ENCODE measurements at regions not wholly inside any gene's neighbourhood (a gene's known extent, or its start where the extent isn't known, plus 50 kb on each side); places are given as distances from the start of the nearest gene placed in this dataset.

DNA sequence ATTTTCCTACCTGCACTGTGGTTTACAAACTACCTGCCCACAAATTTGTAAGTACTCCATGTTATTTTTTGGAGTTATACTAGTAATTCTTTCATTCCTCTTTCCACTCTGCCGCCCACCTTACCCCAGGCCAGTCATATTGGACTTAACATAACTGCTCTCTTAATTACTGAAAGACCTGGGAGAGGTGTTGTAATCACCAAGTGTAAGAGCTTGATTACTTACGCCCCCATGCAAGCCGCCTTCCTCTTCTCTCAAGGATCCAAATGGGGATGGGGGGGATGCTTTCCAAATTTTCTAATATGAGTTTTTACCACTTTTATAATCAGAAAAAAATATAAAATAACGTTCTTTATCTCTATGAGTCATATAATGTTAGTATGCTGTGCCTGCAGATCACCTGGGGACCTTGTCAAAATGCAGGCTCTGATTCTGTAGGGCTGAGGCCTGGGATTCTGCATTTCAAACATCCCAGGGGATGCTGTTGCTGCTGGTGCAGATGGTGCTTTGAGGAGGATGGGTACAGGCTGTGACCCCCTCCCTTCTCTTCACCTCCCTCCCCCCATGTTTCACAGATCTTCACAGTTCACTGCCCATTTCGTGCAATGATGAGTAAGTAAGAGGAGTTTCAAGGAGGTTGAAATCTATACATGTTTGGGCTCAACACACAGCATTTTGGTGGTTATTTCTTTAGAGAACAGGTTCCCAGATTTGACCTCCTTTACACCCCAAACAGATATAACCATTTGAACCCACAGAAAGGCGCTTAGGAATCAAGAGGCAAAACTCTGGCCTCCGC, 87.3 kb downstream of the SEC61B start:
- TF ChIP-seq, protein P1, sequence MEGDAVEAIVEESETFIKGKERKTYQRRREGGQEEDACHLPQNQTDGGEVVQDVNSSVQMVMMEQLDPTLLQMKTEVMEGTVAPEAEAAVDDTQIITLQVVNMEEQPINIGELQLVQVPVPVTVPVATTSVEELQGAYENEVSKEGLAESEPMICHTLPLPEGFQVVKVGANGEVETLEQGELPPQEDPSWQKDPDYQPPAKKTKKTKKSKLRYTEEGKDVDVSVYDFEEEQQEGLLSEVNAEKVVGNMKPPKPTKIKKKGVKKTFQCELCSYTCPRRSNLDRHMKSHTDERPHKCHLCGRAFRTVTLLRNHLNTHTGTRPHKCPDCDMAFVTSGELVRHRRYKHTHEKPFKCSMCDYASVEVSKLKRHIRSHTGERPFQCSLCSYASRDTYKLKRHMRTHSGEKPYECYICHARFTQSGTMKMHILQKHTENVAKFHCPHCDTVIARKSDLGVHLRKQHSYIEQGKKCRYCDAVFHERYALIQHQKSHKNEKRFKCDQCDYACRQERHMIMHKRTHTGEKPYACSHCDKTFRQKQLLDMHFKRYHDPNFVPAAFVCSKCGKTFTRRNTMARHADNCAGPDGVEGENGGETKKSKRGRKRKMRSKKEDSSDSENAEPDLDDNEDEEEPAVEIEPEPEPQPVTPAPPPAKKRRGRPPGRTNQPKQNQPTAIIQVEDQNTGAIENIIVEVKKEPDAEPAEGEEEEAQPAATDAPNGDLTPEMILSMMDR (IDR thresholded peaks at IDR 0.05): no peak
- TF ChIP-seq POLR2A (IDR thresholded peaks at IDR 0.05): no peak
- Histone ChIP-seq H3K4me3 (replicated peaks in 1 of 3) (no peak overlapping the region), H3K27me3 (no peaks in the 10 kb centered on the region), H3K9me3 (no peaks in the 10 kb centered on the region), H3K27ac (no peak overlapping the region), H3K4me1 (no peaks in the 10 kb centered on the region), H3K36me3 (no peaks in the 10 kb centered on the region)
- 81 to 85% methylated on average over 7 of the region's 7 CpGs for WGBS, 2 donors
- intact Hi-C loops (cut with DNase I): no loop called here
- no peak for DNase-seq

DNA sequence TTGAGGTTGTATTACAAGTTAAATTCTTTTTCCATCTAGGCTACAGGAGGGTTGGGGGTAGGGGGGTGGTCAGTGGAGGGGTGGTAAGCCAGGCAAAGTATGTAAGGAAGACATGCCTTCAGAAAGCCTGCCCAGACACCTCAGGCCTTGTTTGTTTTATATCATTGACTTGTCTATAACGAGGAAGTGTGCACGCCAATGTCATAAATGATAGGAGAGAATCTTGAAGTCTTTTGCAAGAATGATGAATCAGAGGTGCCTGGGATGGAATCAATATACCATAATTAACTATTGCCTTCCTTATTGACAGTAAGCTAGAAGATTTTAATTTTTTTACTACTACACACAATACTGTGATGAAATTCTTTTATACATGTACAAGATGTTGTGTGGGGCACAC, 90.7 kb downstream of the SEC61B start:
- Histone ChIP-seq H3K27ac (no peak overlapping the region), H3K9me3 (no peaks in the 10 kb centered on the region), H3K27me3 (no peaks in the 10 kb centered on the region), H3K4me1 (no peaks in the 10 kb centered on the region), H3K4me3 (replicated peaks in 1 of 3) (no peak overlapping the region), H3K36me3 (no peaks in the 10 kb centered on the region)
- no peak for TF ChIP-seq POLR2A (IDR thresholded peaks at IDR 0.05)
- intact Hi-C loops (cut with DNase I): no loop called here
- WGBS, 2 donors: 90% methylated on average over 2 of the region's 2 CpGs
- no peak for DNase-seq

DNA sequence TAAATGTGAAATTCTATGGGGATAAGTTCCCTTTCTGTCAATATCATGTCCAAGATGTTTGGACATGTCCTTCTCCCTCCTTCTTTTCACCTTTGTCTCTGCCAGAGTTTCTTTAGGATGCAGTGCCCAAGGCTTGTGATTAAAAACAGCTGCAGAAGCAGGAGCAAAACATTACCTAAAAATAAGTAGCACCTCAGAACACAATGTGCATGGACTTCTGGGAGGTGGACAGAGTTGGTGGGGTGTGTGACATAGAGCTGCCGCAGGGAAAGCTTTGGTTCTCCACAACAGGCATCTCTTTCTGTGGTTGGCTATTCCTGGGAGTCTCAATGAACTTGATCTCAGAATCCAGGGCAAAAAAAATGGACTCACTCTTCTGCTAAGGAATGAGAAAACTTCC, 97.0 kb downstream of the SEC61B start:
- Histone ChIP-seq H3K4me1 (peaks cover 4 to 7% of the 10 kb centered on the region in 2 donors), H3K27me3 (no peaks in the 10 kb centered on the region), H3K36me3 (no peaks in the 10 kb centered on the region), H3K27ac (no peak overlapping the region), H3K9me3 (no peaks in the 10 kb centered on the region), H3K4me3 (replicated peaks in 1 of 3) (no peak overlapping the region)
- TF ChIP-seq POLR2A (IDR thresholded peaks at IDR 0.05): no peak
- TF ChIP-seq, protein P1 (IDR thresholded peaks at IDR 0.05): no peak
- 31 to 33% methylated on average over 1 of the region's 1 CpG for WGBS, 2 donors
- intact Hi-C loops (cut with DNase I): no loop called here
- DNase-seq: no peak

DNA sequence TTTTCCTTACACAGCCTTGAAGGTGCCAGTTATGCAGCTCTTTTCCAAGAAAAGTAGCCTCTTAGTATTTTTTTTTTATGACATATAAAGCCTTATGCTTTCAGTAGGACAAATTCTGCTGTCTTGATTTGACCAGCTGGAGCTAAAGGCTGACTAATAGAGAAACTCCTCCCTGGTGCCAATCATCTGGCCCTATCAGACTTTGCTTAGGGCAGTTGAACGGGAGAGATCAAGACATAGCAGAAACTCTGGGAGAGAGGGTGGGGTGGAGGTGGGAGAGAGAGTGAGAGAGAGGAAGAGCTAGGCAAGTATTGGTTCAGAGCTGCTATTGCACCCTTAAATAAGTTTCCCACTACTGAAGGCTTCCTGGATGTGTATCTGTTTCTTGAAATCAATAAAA, 100.2 kb downstream of the SEC61B start:
- no peaks in the 10 kb centered on the region for H3K36me3 ChIP-seq
- no peaks in the 10 kb centered on the region for H3K9me3 ChIP-seq
- WGBS, 2 donors: 39 to 56% methylated on average over 1 of the region's 1 CpG
- DNase-seq: no peak
- TF ChIP-seq POLR2A (IDR thresholded peaks at IDR 0.05): no peak
- TF ChIP-seq, protein P1 (IDR thresholded peaks at IDR 0.05): no peak
- H3K27ac ChIP-seq: no peak overlapping the region
- peaks cover 4 to 7% of the 10 kb centered on the region in 2 donors for H3K4me1 ChIP-seq
- intact Hi-C loops (cut with DNase I): no loop called here
- H3K27me3 ChIP-seq: no peaks in the 10 kb centered on the region
- H3K4me3 ChIP-seq (replicated peaks in 1 of 3): no peak overlapping the region

DNA sequence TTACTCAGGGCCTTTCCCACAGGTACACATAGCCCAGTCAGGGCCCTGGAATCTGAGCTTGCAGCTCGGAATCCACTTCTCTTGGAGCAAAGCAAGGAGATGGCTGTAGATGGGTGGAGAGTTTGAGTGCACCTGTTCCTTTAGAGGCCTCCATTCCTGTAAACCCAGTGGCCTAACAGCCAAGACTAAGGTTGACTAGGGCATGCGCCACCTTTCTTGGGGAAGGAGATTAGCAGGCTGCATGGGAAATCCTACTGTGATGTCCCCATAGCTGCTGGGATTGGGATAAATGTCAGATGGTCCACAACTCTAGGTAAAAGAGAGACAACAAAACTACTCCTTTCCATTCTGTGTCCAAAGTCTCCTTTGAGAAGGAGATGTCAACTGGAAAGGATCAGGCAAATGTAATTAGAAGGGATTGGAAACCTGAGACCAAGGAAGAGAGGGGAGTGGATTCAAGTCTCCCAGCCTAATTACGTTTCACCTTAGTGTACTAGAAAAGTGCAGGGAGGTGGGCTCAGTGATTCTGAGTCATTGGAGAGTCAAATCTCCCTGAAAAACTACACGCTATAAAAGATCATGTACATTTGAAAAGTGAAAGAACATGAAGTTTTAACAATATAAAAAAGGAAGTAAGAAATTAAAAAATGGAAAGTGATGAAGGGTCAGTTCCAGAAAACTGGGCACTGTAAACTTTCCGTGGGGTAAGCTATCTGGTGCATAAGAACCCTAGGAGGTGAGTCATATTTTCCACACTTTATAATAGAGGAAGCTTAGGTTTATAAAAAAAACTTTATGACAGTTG, 104.2 kb downstream of the SEC61B start:
- no peak overlapping the region for H3K4me3 ChIP-seq (replicated peaks in 1 of 3)
- WGBS, 2 donors: 89 to 92% methylated on average over 5 of the region's 5 CpGs
- no peaks in the 10 kb centered on the region for H3K36me3 ChIP-seq
- no peak overlapping the region for H3K27ac ChIP-seq
- no peaks in the 10 kb centered on the region for H3K9me3 ChIP-seq
- intact Hi-C loops (cut with DNase I): no loop called here
- H3K27me3 ChIP-seq: no peaks in the 10 kb centered on the region
- DNase-seq: no peak
- TF ChIP-seq, protein P1 (IDR thresholded peaks at IDR 0.05): no peak
- TF ChIP-seq POLR2A (IDR thresholded peaks at IDR 0.05): no peak
- no peaks in the 10 kb centered on the region for H3K4me1 ChIP-seq

Measured in thyroid gland (tissue), 4 donors.